IMR-90 (cell line): ENCODE measurements at regions not wholly inside any gene's neighbourhood (a gene's known extent, or its start where the extent isn't known, plus 50 kb on each side); places are given as distances from the start of the nearest gene placed in this dataset.

Source experiments
- ATAC-seq: fragments of 200-7000 bp; cut with Tn5 transposase; 2 replicates; pipeline ENCODE4 v1.9.1; 2020; ENCODE audit warnings: low read depth, mild to moderate bottlenecking, moderate library complexity
- BruUV-seq: library from RNA; stranded (reverse); fragments of 400-500 nt; replicated peaks from 2 replicates; lab custom pipeline; 2021; lab: Mats Ljungman, UMichigan
- CTCF ChIA-PET: fragments of 300-600 bp; formaldehyde crosslinking; extraction: SDS; loops from one replicate; lab custom pipeline; 2021; ENCODE audit warnings: antibody characterized with exemption; lab: Yijun Ruan, JAX
- POLR2A ChIA-PET: fragments of 300-600 bp; sonication (Branson Sonifier 250); formaldehyde crosslinking; loops from one replicate; lab custom pipeline; 2022; ENCODE audit warnings: antibody characterized with exemption; ENCODE audit not compliant: unreplicated experiment; lab: Charles Lee
- DNase-seq: peaks from one replicate; pipeline ENCODE4 v3.0.0; 2013
- H2AFZ ChIP-seq: replicated peaks from 2 replicates; pipeline ENCODE3; 2013; ENCODE audit warnings: low read length, mild to moderate bottlenecking; ENCODE audit not compliant: poor library complexity
- H2AK5ac ChIP-seq: 2 replicates; pipeline ENCODE4 v1.6.1; 2013; ENCODE audit warnings: low read depth, low read length, inconsistent platforms
- H2AK9ac ChIP-seq: replicated peaks from 2 replicates; pipeline ENCODE3; 2013; ENCODE audit warnings: mild to moderate bottlenecking, low read depth, low read length, moderate library complexity; ENCODE audit not compliant: poor library complexity
- H2BK120ac ChIP-seq: 2 replicates; pipeline ENCODE4 v1.6.1; 2013; ENCODE audit warnings: low read depth, low read length, inconsistent platforms
- H2BK15ac ChIP-seq: 3 replicates; pipeline ENCODE4 v1.6.1; 2013; ENCODE audit warnings: low read depth, low read length, inconsistent platforms
- H2BK20ac ChIP-seq: 2 replicates; pipeline ENCODE4 v1.6.1; 2013; ENCODE audit warnings: low read depth, mild to moderate bottlenecking, inconsistent platforms, low read length, moderate library complexity
- H2BK5ac ChIP-seq: 2 replicates; pipeline ENCODE4 v1.6.1; 2013; ENCODE audit warnings: mild to moderate bottlenecking, low read depth, low read length, inconsistent platforms; ENCODE audit not compliant: poor library complexity, severe bottlenecking
- H3K14ac ChIP-seq: replicated peaks from 2 replicates; pipeline ENCODE4 v1.6.1; 2013; ENCODE audit warnings: low read depth, low read length, inconsistent platforms
- H3K18ac ChIP-seq: 2 replicates; pipeline ENCODE4 v1.6.1; 2013; ENCODE audit warnings: low read depth, low read length, control low read depth
- H3K23ac ChIP-seq: 2 replicates; pipeline ENCODE4 v1.6.1; 2013; ENCODE audit warnings: low read depth, low read length, inconsistent platforms
- H3K27ac ChIP-seq: 2 replicates; pipeline ENCODE4 v1.5.1; 2013; ENCODE audit warnings: mild to moderate bottlenecking, control low read depth, low read length; ENCODE audit not compliant: insufficient read depth
- H3K27me3 ChIP-seq: 2 replicates; pipeline ENCODE4 v1.6.1; 2013; ENCODE audit warnings: low read length; ENCODE audit not compliant: control insufficient read depth, insufficient read depth
- H3K36me3 ChIP-seq: 2 replicates; pipeline ENCODE4 v1.6.1; 2013; ENCODE audit warnings: low read length, mixed read lengths; ENCODE audit not compliant: control insufficient read depth, insufficient read depth
- H3K4ac ChIP-seq: 2 replicates; pipeline ENCODE4 v1.6.1; 2013; ENCODE audit warnings: low read depth, low read length, inconsistent platforms
- H3K4me1 ChIP-seq: 2 replicates; pipeline ENCODE4 v1.6.1; 2013; ENCODE audit warnings: low read length, mixed read lengths; ENCODE audit not compliant: control insufficient read depth, insufficient read depth
- H3K4me2 ChIP-seq: 2 replicates; pipeline ENCODE4 v1.6.1; 2013; ENCODE audit warnings: low read depth, mild to moderate bottlenecking, control low read depth, low read length, moderate library complexity
- H3K4me3 ChIP-seq: 2 replicates; pipeline ENCODE4 v1.5.1; 2013; ENCODE audit warnings: low read depth, mild to moderate bottlenecking, control low read depth, low read length, moderate library complexity; ENCODE audit not compliant: insufficient read depth
- H3K56ac ChIP-seq: 2 replicates; pipeline ENCODE4 v1.6.1; 2013; ENCODE audit warnings: low read length, inconsistent platforms; ENCODE audit not compliant: insufficient read depth; ENCODE audit errors: extremely low read depth
- H3K79me1 ChIP-seq, 2 experiments: 2 replicates each; pipeline ENCODE4 v1.6.1; 2013; ENCODE audit warnings: low read length in 2 of 2, inconsistent platforms in 1 of 2, low read depth in 1 of 2
- H3K9ac ChIP-seq: 2 replicates; pipeline ENCODE4 v1.6.1; 2013; ENCODE audit warnings: low read depth, low read length, control low read depth
- H3K9me1 ChIP-seq: 2 replicates; pipeline ENCODE4 v1.6.1; 2013; ENCODE audit warnings: low read length, inconsistent platforms; ENCODE audit not compliant: insufficient read depth
- H3K9me3 ChIP-seq: 2 replicates; pipeline ENCODE4 v1.6.1; 2013; ENCODE audit warnings: low read length; ENCODE audit not compliant: control insufficient read depth, insufficient read depth
- H4K20me1 ChIP-seq: 2 replicates; pipeline ENCODE4 v1.6.1; 2013; ENCODE audit warnings: low read length, inconsistent platforms; ENCODE audit not compliant: insufficient read depth
- H4K5ac ChIP-seq: 2 replicates; pipeline ENCODE4 v1.6.1; 2013; ENCODE audit warnings: mild to moderate bottlenecking, low read depth, low read length, control low read depth
- H4K8ac ChIP-seq, 2 experiments: 2 replicates each; pipeline ENCODE4 v1.6.1; 2013; ENCODE audit warnings: low read depth in 2 of 2, low read length in 2 of 2, control low read depth in 1 of 2, inconsistent platforms in 1 of 2
- H4K91ac ChIP-seq: 2 replicates; pipeline ENCODE4 v1.6.1; 2013; ENCODE audit warnings: low read depth, low read length, inconsistent platforms; ENCODE audit not compliant: insufficient read depth
- BHLHE40 ChIP-seq: fragments of 150-350 bp; IDR thresholded peaks from 2 replicates; pipeline ENCODE4 v1.6.1; 2016; ENCODE audit warnings: mild to moderate bottlenecking, low read depth, low read length
- CEBPB ChIP-seq: IDR thresholded peaks from 2 replicates; pipeline ENCODE4 v1.6.1; 2012; ENCODE audit warnings: low read depth, low read length, improper control_type of control experiment
- CHD1 ChIP-seq: IDR thresholded peaks from 2 replicates; pipeline ENCODE4 v1.6.1; 2012; ENCODE audit warnings: low read depth, low read length, improper control_type of control experiment
- ELK1 ChIP-seq: fragments of 150-350 bp; IDR thresholded peaks from 2 replicates; pipeline ENCODE4 v1.6.1; 2016; ENCODE audit warnings: low read depth, mild to moderate bottlenecking, low read length, moderate library complexity, borderline replicate concordance
- MAZ ChIP-seq: IDR thresholded peaks from 2 replicates; pipeline ENCODE4 v1.6.1; 2012; ENCODE audit warnings: low read depth, mild to moderate bottlenecking, low read length, improper control_type of control experiment, moderate library complexity, borderline replicate concordance
- MXI1 ChIP-seq: IDR thresholded peaks from 2 replicates; pipeline ENCODE4 v1.6.1; 2012; ENCODE audit warnings: low read depth, mild to moderate bottlenecking, low read length, moderate library complexity, borderline replicate concordance
- NFE2L2 ChIP-seq: fragments of 150-350 bp; IDR thresholded peaks from 2 replicates; pipeline ENCODE4 v1.6.1; 2016; ENCODE audit warnings: low read depth, mild to moderate bottlenecking, low read length
- RAD21 ChIP-seq: IDR thresholded peaks from 2 replicates; pipeline ENCODE4 v1.6.1; 2012; ENCODE audit warnings: low read length, improper control_type of control experiment
- RCOR1 ChIP-seq: IDR thresholded peaks from 2 replicates; pipeline ENCODE4 v1.6.1; 2012; ENCODE audit warnings: mild to moderate bottlenecking, low read length, improper control_type of control experiment; ENCODE audit not compliant: insufficient replicate concordance
- RFX5 ChIP-seq: IDR thresholded peaks from 2 replicates; pipeline ENCODE4 v1.8.0; 2012; ENCODE audit warnings: low read depth, mild to moderate bottlenecking, low read length, moderate library complexity
- SMC3 ChIP-seq: fragments of 150-350 bp; IDR thresholded peaks from 2 replicates; pipeline ENCODE4 v1.6.1; 2016; ENCODE audit warnings: low read depth, mild to moderate bottlenecking, antibody characterized with exemption, low read length, moderate library complexity
- USF2 ChIP-seq: fragments of 150-350 bp; IDR thresholded peaks from 2 replicates; pipeline ENCODE4 v1.6.1; 2017; ENCODE audit warnings: mild to moderate bottlenecking, antibody characterized with exemption, low read length, low read depth
- WGBS, 2 experiments: methylation state at CpG; one replicate each; pipeline versions ENCODE4 v1.1.5 to v1.1.7; 2013; ENCODE audit warnings: missing lambda C conversion rate in 2 of 2; ENCODE audit not compliant: insufficient read length in 1 of 2; ENCODE audit errors: extremely low coverage in 2 of 2; 5-methylcytosine and 5-hydroxymethylcytosine counted together
- dilution Hi-C: fragments of 300-500 bp; cut with HindIII; formaldehyde crosslinking; loops from one replicate; pipeline ENCODE4 v1.14.3; 2018; ENCODE audit warnings: low sequenced_read_pairs; ENCODE audit not compliant: unreplicated experiment
- in situ Hi-C: fragments of 300-500 bp; cut with MboI; formaldehyde crosslinking; loops from 3 replicates; pipeline ENCODE4 v1.14.3; 2019; ENCODE audit warnings: low sequenced_read_pairs, inconsistent platforms, mixed read lengths
- intact Hi-C: fragments of 100-400 bp; cut with micrococcal nuclease; formaldehyde crosslinking; loops from 2 replicates; pipeline ENCODE4 v1.10.0; 2022

DNA sequence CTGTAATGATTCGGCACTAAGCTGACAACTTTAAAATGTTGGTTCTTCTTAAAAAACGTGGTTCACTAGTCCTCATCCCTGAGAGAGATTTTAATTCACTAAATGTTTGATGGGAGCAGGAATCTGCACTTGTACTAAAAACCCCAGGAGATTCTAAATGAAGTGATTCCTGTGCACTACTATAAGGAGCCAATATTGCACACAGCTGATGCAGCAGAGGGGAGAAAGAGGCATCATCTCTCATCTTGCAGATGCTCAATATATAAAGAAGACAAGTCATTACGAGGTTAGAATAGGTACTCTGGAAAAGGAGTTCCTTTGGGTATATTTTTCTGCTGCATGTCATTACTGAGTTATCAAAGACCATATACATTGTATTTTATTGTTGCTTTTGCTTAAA is 207.6 kb upstream of the RASGEF1B start:
- Histone ChIP-seq H3K9me1 (no peaks in the 10 kb centered on the region), H2AFZ (no peak overlapping the region), H3K18ac (no peak overlapping the region), H3K27me3 (no peaks in the 10 kb centered on the region), H3K9me3 (no peaks in the 10 kb centered on the region), H4K5ac (no peak overlapping the region), H2BK5ac (no peak overlapping the region), H2BK120ac (no peak overlapping the region), H3K4ac (no peak overlapping the region), H2AK9ac (no peak overlapping the region), H3K4me3 (no peak overlapping the region), H4K91ac (no peak overlapping the region), H3K56ac (no peak overlapping the region), H2BK20ac (no peak overlapping the region), H3K79me1 (no peaks in the 10 kb centered on the region), H2BK15ac (no peak overlapping the region), H3K9ac (no peak overlapping the region), H3K14ac (no peak overlapping the region), H3K4me1 (no peaks in the 10 kb centered on the region), H3K4me2 (no peak overlapping the region), H3K23ac (no peak overlapping the region), H2AK5ac (no peak overlapping the region), H4K20me1 (no peaks in the 10 kb centered on the region), H3K36me3 (no peaks in the 10 kb centered on the region), H4K8ac (no peak overlapping the region), H3K27ac (no peak overlapping the region)
- no TSS peak for BruUV-seq
- dilution Hi-C loops (no loop called here), intact Hi-C loops (no loop called here), in situ Hi-C loops (no loop called here)
- ChIA-PET POLR2A (no interaction called here), CTCF (no interaction called here)
- no peak for ATAC-seq
- no peak for TF ChIP-seq BHLHE40
- no peak for TF ChIP-seq RCOR1
- TF ChIP-seq MAZ, result no peak
- no peak for TF ChIP-seq MXI1
- TF ChIP-seq SMC3, result no peak
- TF ChIP-seq RFX5, result no peak
- no peak for TF ChIP-seq NFE2L2
- no peak for TF ChIP-seq RAD21
- TF ChIP-seq USF2, result no peak
- no peak for TF ChIP-seq CHD1
- TF ChIP-seq ELK1, result no peak
- TF ChIP-seq CEBPB, result no peak
- DNase-seq, result no peak
- WGBS, 2 experiments, result no CpG with 5 or more reads among the region's 3 CpGs
